GM21515 (cell line): ENCODE measurements at regions not wholly inside any gene's neighbourhood (a gene's known extent, or its start where the extent isn't known, plus 50 kb on each side); places are given as distances from the start of the nearest gene placed in this dataset.
A peak's percentile ranks its signal among the peaks of the same experiment; 100 is the strongest.
"Not testable (repeated sequence)": the region's sequence is repeated elsewhere in the genome, so short reads cannot be mapped to it uniquely, and the experiment has no call there.

Source experiments
- ATAC-seq: cut with Tn5 transposase; IDR thresholded peaks from one replicate; pipeline ENCODE4 v1.9.1; 2021; ENCODE audit not compliant: unreplicated experiment

- ATAC-seq = no peak
Measured at GRCh38 chr14:101616202-101616601, 54.9 kb downstream of the DIO3 start.

DNA sequence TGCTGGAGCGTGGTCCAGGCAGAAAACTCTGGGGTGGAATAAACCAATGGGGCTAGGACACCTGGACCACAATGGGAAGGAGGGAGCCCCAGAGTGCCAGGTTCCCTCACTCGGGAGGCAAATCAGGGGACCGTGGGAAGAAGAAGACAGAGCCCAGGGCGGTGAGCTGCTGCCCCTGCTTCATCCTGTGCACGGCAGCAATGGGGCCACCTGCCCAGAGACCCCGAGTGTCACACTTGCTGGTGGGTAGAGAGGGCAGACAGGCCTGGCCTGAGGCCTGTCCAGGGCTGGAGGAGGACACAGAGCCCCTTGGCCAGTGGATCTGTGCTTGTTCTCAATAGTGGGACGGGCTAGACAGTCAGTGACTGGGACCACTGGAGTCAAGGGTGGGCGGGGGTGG lies 58.2 kb downstream of the DIO3 start:
- no peak for ATAC-seq

DNA sequence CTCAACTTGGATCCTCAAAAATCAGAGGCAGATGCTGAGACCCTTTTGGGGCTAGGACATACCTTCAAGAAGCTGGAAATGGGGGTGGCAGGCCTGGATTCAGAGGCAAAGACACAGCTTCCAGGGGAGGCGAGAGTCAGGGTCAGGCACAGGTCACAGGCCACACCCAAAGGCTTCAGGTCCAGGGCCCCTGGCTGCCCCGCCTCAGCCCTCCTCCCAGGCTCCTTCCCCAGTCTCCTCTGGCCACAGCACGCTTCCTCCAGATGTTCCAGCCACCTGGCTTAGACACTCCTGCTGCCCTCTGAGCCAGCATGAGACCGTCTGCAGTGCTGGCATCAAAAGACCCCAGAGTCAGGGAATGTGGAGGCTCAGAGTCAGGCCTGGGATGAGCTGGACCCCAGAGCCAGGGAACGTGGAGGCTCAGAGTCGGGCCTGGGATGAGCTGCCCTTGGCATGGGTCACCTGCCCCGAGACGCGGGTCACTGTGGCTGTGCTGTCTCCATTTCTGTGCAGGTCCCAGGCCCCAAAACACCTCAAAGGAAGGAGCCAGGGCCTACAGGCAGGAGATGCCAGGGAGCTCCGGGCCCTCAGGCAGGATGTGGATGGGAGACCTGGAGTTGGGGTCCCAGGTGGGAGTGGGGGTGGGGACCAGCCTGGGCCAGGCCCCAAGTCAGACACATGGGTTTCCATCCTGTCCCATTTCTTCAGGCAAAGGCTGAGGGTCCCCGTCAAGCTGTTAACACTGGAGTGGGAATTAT lies 58.9 kb downstream of the DIO3 start:
- no peak for ATAC-seq

- no peak for ATAC-seq
Measured at GRCh38 chr14:101620821-101621785, 59.8 kb downstream of the DIO3 start.

DNA sequence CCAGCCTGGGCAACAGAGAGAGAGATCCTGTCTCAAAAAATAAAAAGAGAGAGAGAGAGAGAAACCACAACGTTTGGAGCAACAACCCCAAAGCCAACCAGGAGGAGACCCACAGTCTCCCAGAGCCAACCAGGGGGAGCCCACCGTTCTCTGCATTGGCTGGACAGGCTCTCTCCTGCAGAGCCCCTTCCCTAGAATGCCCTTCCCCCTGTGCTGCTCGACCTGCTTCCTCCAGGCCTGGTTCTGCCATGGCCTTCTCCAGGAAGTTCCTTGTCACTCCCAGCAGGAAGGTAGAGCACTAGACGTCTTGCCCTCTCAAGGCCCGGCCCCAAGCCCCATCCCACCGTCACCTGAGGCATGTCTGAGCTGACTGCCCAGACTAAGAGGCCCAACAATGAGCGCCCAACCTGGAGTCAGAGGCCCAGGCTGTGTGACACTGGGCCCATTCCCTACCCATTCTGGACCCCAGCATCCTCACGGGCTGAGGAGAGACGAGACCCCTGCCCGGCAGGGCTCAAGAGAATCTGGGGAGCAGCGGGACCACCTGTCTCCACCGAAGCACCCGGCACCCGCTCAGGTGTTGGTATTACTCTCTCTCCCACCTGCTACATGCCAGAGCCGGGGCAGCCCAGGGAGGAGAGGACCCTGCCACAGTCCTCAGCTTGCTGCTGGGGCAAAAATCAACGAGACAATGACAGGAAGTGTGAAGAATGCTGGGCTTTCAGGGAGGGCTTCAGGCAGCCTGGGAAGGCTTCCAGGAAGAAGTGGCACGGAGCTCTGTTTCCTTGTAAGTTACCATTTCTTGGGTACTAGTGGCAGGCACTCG lies 61.2 kb downstream of the DIO3 start:
- no peak for ATAC-seq

GRCh38 chr14:101623077-101623372 lies 61.7 kb downstream of the DIO3 start:
- no peak for ATAC-seq

GRCh38 chr14:101623685-101624444 lies 62.6 kb downstream of the DIO3 start:
- no peak for ATAC-seq

DNA sequence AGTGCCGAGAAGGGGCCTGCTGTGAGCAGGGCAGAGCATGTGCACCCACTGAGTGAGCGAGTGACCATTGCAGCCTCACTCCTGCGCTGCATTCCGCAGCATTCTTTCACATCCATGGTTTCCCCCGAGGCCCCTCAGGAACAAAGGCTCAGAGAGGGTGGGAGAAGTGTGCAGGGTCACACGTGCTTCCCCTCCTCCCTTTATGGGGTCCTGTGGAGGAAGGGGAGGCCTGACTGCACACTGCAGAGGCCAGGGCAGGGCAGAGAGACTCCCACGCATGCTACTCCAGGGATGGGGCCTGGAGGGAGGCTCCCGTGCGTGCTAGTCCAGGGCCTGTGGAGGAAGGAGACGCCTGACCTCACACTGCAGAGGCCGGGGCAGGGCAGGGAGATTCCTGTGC lies 63.2 kb downstream of the DIO3 start:
- no peak for ATAC-seq

- ATAC-seq = no peak
Measured at GRCh38 chr14:101625336-101626097, 64.2 kb downstream of the DIO3 start.

DNA sequence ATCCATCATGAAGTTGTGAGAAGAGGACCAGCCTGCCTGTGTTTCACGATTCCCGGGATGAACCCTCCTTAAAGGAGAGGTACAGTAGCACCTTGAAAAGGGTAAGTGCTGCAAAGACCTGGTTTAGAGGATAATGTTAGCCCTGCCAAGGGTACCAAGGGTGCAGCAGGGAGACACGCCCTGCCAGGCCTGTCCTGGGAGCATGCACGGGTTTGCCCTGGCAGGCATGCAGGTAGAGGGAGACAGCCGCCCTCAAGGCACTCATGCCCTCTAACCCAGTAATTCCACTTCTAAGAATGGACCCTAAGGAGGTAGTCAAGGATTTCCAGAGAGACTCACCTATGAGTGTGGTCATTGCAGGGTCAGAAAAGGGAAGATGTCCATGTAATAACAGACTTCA lies 65.0 kb downstream of the DIO3 start:
- ATAC-seq = no peak

- no peak for ATAC-seq
Measured at GRCh38 chr14:101627915-101628262, 66.6 kb downstream of the DIO3 start.

DNA sequence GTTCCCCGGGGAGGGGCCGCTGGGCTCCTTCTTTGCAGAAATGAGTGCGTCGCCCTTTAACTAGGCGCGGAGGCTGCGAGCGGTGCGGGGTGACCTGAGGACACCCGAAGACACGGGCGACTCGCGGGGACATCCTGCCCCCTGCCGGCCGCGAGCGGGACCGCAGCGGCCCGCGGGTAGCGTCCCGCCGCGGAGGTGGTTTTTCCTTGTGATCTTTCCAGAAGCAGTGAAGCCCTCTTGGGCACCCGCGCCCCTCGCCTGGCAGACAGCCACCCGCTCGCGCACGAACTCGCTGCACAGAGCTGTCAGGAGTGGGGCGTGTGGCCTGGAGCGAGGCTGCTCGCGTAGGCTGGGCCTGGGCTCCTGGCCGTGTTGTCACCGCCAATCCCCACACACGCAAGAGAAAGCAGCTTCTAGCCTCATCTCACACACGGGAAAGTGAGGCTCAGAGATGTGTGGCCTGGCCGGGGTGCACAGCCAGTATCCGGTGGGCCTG lies 67.2 kb downstream of the DIO3 start:
- peak; percentile 73 for ATAC-seq

GRCh38 chr14:101628975-101629374 lies 67.7 kb downstream of the DIO3 start:
- ATAC-seq = no peak

GRCh38 chr14:101630056-101630965 lies 69.0 kb downstream of the DIO3 start:
- no peak for ATAC-seq

DNA sequence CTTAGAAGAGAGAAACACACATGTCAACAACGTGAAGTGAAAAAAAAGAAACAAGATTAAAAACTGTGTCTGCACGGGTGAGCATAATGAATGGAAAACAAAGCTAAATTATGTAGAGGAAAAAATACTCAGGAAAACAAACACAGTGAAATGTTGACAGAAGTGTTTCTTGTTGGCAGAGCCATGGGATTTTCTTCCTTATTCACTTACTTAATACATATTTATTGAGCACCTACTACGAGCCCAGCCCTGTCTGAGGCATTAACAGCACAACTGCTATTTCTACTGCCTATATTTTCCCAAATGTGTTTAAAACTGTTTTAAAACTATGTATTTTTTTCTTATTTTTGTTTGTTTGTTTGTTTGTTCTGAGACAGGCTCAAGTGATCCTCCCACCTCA lies 69.9 kb downstream of the DIO3 start:
- no peak for ATAC-seq

DNA sequence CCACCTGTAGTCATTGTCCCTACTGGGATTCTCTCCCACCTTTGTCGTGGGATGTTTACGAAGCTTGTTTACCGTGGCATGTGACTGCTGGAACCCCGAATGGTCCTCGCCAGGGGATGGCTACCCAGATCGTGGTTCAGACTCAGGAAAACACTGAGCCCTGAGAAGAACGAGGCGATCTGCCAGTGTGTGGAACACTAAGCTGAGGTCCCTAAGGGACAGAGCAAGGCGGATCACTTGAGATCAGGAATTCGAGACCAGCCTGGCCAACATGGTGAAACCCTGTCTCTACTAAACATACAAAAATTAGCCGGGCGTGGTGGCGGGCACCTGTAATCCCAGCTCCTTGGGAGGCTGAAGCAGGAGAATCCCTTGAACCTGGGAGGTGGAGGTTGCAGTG lies 70.7 kb downstream of the DIO3 start:
- not testable (repeated sequence) for ATAC-seq

DNA sequence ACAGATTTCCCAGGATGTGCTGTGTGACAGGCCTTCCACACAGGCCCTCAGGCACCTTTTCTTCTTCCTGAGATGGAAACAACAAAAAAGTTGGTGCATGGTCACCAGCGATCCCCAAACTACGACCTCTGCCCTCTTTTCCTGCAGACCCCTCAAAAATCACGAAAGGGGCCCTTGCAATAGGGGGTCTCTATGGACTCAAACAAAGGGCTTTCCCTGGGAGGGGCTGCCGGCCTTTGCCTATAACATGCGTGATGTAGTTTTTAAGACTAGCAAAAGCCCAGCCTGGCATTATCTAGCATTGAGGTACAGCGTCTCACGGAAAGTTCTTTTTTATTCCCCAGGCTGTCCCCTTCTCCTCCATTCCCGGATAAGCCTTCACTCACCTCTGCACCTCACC lies 71.2 kb downstream of the DIO3 start:
- no peak for ATAC-seq

DNA sequence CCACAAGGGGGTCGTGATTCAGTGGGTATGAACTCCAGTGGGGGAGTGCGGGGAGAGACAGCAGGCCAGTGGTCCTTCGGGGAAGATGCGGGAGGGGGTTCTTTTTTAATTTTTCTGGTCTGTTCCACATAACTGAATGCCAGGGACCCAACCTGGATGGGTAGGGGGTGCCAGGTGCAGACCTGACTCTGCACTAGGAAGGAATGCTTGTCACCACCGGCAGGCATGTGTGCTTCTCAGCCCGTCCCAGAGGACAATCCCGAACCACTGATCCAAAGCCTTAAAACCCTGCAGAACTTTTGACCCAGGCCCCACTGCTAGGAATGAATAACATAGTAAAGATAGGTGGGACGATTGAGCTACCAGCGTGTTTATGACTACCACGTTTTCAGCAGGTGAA lies 72.0 kb downstream of the DIO3 start:
- no peak for ATAC-seq
